GM12892 (cell line): ENCODE measurements at regions not wholly inside any gene's neighbourhood (a gene's known extent, or its start where the extent isn't known, plus 50 kb on each side); places are given as distances from the start of the nearest gene placed in this dataset.

Source experiments
- POLR2A ChIP-seq: IDR thresholded peaks from 2 replicates; pipeline ENCODE4 v1.6.1; 2011; ENCODE audit warnings: low read depth, low read length, control low read depth
- POLR2AphosphoS5 ChIP-seq: IDR thresholded peaks from 2 replicates; pipeline ENCODE4 v1.6.1; 2011; ENCODE audit warnings: low read depth, low read length, control low read depth

- TF ChIP-seq POLR2AphosphoS5 = no peak
- no peak for TF ChIP-seq POLR2A
Measured at GRCh38 chr16:35747658-35748455, 2288.4 kb downstream of the TP53TG3F start.
